GM18858 (cell line): ENCODE measurements at regions not wholly inside any gene's neighbourhood (a gene's known extent, or its start where the extent isn't known, plus 50 kb on each side); places are given as distances from the start of the nearest gene placed in this dataset.

ENCODE experiments used
- ATAC-seq: cut with Tn5 transposase; IDR thresholded peaks from one replicate; pipeline ENCODE4 v1.9.1; 2021; ENCODE audit not compliant: unreplicated experiment

- ATAC-seq = no peak
Measured at GRCh38 chr5:52392321-52392720, 395.4 kb upstream of the ITGA1 start.

- no peak for ATAC-seq
Measured at GRCh38 chr5:52409835-52410234, 377.9 kb upstream of the ITGA1 start.

GRCh38 chr5:52419357-52419756 lies 368.4 kb upstream of the ITGA1 start:
- no peak for ATAC-seq

- no peak for ATAC-seq
Measured at GRCh38 chr5:52427615-52428014, 360.1 kb upstream of the ITGA1 start.

GRCh38 chr5:52428977-52429489 lies 358.7 kb upstream of the ITGA1 start:
- ATAC-seq = no peak

GRCh38 chr5:52441768-52442167 lies 345.9 kb upstream of the ITGA1 start:
- ATAC-seq = no peak

GRCh38 chr5:52443187-52443586 lies 344.5 kb upstream of the ITGA1 start:
- ATAC-seq = no peak

- ATAC-seq = no peak
Measured at GRCh38 chr5:52448111-52448510, 339.6 kb upstream of the ITGA1 start.

GRCh38 chr5:52449516-52449915 lies 338.2 kb upstream of the ITGA1 start:
- no peak for ATAC-seq

- no peak for ATAC-seq
Measured at GRCh38 chr5:52452098-52452497, 335.6 kb upstream of the ITGA1 start.

GRCh38 chr5:52453176-52453575 lies 334.5 kb upstream of the ITGA1 start:
- no peak for ATAC-seq

GRCh38 chr5:52455920-52456319 lies 331.8 kb upstream of the ITGA1 start:
- no peak for ATAC-seq

- no peak for ATAC-seq
Measured at GRCh38 chr5:52457810-52458209, 329.9 kb upstream of the ITGA1 start.

- no peak for ATAC-seq
Measured at GRCh38 chr5:52466113-52466512, 321.6 kb upstream of the ITGA1 start.

GRCh38 chr5:52466749-52467520 lies 320.8 kb upstream of the ITGA1 start:
- no peak for ATAC-seq

- ATAC-seq = no peak
Measured at GRCh38 chr5:52468976-52469375, 318.7 kb upstream of the ITGA1 start.

GRCh38 chr5:52469420-52469819 lies 318.3 kb upstream of the ITGA1 start:
- peak; percentile 83 for ATAC-seq

GRCh38 chr5:52469835-52470234 lies 317.9 kb upstream of the ITGA1 start:
- ATAC-seq = peak; percentile 22

GRCh38 chr5:52476346-52476745 lies 311.4 kb upstream of the ITGA1 start:
- ATAC-seq = no peak

- no peak for ATAC-seq
Measured at GRCh38 chr5:52481201-52481600, 306.5 kb upstream of the ITGA1 start.

GRCh38 chr5:52481851-52482250 lies 305.9 kb upstream of the ITGA1 start:
- ATAC-seq = no peak

- no peak for ATAC-seq
Measured at GRCh38 chr5:52491071-52491787, 296.5 kb upstream of the ITGA1 start.
